ENCODE measurements at regions not wholly inside any gene's neighbourhood (a gene's known extent, or its start where the extent isn't known, plus 50 kb on each side); places are given as distances from the start of the nearest gene placed in this dataset.

- TF ChIP-seq CTCF (IDR thresholded peaks at IDR 0.05; ENCODE audit: low read depth, low read length) (no peak), EZH2phosphoT487 (IDR thresholded peaks at IDR 0.05; ENCODE audit: low read depth) (no peak)
Measured at GRCh38 chr3:86554383-86554782, 436.6 kb downstream of the VGLL3 start.
